ENCODE measurements at regions not wholly inside any gene's neighbourhood (a gene's known extent, or its start where the extent isn't known, plus 50 kb on each side); places are given as distances from the start of the nearest gene placed in this dataset.

GRCh38 chr5:33337637-33337992 lies 103.2 kb upstream of the TARS1 start:
- no peak for TF ChIP-seq CTCF (IDR thresholded peaks at IDR 0.05; ENCODE audit: borderline replicate concordance, insufficient read depth, low read depth, low read length)
- H3K4me3 ChIP-seq (ENCODE audit: low read depth, low read length), result no peak overlapping the region

GRCh38 chr5:33338336-33339110 lies 102.2 kb upstream of the TARS1 start:
- TF ChIP-seq CTCF (IDR thresholded peaks at IDR 0.05; ENCODE audit: borderline replicate concordance, insufficient read depth, low read depth, low read length), result no peak
- no peak overlapping the region for H3K4me3 ChIP-seq (ENCODE audit: low read depth, low read length)

- no peak overlapping the region for H3K4me3 ChIP-seq (ENCODE audit: low read depth, low read length)
- TF ChIP-seq CTCF (IDR thresholded peaks at IDR 0.05; ENCODE audit: borderline replicate concordance, insufficient read depth, low read depth, low read length), result no peak
Observed at GRCh38 chr5:33339413-33339812, 101.4 kb upstream of the TARS1 start.

GRCh38 chr5:33340195-33340594 lies 100.6 kb upstream of the TARS1 start:
- TF ChIP-seq CTCF (IDR thresholded peaks at IDR 0.05; ENCODE audit: borderline replicate concordance, insufficient read depth, low read depth, low read length), result no peak

GRCh38 chr5:33341351-33341750 lies 99.4 kb upstream of the TARS1 start:
- TF ChIP-seq CTCF (IDR thresholded peaks at IDR 0.05; ENCODE audit: borderline replicate concordance, insufficient read depth, low read depth, low read length), result no peak
- no peak overlapping the region for H3K4me3 ChIP-seq (ENCODE audit: low read depth, low read length)

More at GRCh38 chr5:33340195-33340594, 100.6 kb upstream of the TARS1 start:
- H3K4me3 ChIP-seq (ENCODE audit: low read depth, low read length), result no peak overlapping the region

- no peak for TF ChIP-seq CTCF (IDR thresholded peaks at IDR 0.05; ENCODE audit: borderline replicate concordance, insufficient read depth, low read depth, low read length)
- H3K4me3 ChIP-seq (ENCODE audit: low read depth, low read length), result no peak overlapping the region
Observed at GRCh38 chr5:33343676-33344327, 97.0 kb upstream of the TARS1 start.

- H3K4me3 ChIP-seq (ENCODE audit: low read depth, low read length), result no peak overlapping the region
- no peak for TF ChIP-seq CTCF (IDR thresholded peaks at IDR 0.05; ENCODE audit: borderline replicate concordance, insufficient read depth, low read depth, low read length)
Observed at GRCh38 chr5:33346534-33346933, 94.2 kb upstream of the TARS1 start.
